Stomach (tissue), 4 donors: ENCODE measurements at regions not wholly inside any gene's neighbourhood (a gene's known extent, or its start where the extent isn't known, plus 50 kb on each side); places are given as distances from the start of the nearest gene placed in this dataset.

Experiments used
- CTCF ChIP-seq, 7 experiments: fragments of 450-650 bp in 4 of 7; fragments of 200-600 bp in 3 of 7; sonication (generic) in 3 of 7; IDR thresholded peaks; one replicate each; pipeline ENCODE4 v1.5.1; 2016 to 2019; ENCODE audit warnings: antibody characterized with exemption in 7 of 7, control low read depth in 2 of 7, mild to moderate bottlenecking in 1 of 7
- EP300 ChIP-seq: sonication (generic); formaldehyde crosslinking; IDR thresholded peaks from one replicate; pipeline ENCODE4 v1.6.1; 2017; ENCODE audit warnings: antibody characterized with exemption
- POLR2A ChIP-seq, 4 donors: fragments of 450-650 bp; IDR thresholded peaks; one replicate each; pipeline ENCODE4 v1.6.1; 2016; ENCODE audit warnings: antibody characterized with exemption in 4 of 4, control low read depth in 2 of 4, mild to moderate bottlenecking in 1 of 4, moderate library complexity in 1 of 4
- POLR2AphosphoS5 ChIP-seq, 3 donors: sonication (generic); formaldehyde crosslinking; IDR thresholded peaks; one replicate each; pipeline ENCODE4 v1.6.1; 2016; ENCODE audit warnings: antibody characterized with exemption in 3 of 3

DNA sequence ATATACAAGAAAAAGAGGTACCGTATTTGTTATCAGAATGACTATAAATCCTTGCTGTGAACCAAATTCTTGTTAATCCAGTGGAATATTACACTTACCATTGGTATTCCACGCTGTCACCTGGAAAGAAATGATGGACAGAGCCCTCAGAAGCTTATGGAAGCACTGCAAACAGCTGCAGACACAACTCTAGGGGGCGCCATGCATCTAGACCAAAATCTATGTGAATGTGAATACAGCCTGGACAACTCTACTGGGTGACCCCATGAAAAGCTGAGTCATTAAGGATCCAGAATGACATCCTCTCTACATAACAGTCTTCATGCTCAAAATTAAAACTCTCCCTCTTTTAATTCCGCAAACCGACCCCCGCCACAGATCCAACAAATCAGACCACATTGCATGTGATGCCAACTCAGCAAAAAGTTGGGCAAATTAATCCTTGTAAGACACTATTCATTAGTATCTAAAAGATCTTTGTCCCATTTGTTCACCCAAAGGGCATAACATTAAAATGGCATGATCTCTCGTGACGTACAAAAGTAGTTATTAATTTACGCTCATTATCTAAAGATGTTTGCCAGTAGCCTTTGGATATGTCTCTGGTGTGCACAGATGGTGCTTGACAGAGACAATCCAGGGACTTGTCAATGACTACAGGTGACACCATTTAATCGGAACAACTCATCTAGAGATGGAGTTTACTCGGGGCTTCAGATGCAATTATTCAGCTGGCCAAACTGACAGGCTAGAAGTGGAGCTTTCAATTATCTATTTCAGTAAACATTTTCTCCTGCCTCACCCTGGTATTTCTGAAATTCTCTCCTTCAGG is 552.7 kb upstream of the PSMD7 start:
- no peak for TF ChIP-seq CTCF (IDR thresholded peaks at IDR 0.05)
- TF ChIP-seq POLR2A (IDR thresholded peaks at IDR 0.05), result no peak
- no peak for TF ChIP-seq POLR2AphosphoS5 (IDR thresholded peaks at IDR 0.05)
- no peak for TF ChIP-seq EP300
